WERI-Rb-1 (cell line): ENCODE measurements at regions not wholly inside any gene's neighbourhood (a gene's known extent, or its start where the extent isn't known, plus 50 kb on each side); places are given as distances from the start of the nearest gene placed in this dataset.

Experiments
- DNase-seq: peaks from one replicate; pipeline ENCODE4 v3.0.0-alpha.2; 2020
- H3K27ac ChIP-seq: fragments of 250-450 bp; sonication (Bioruptor Pico); 2 replicates; pipeline ENCODE4 v1.5.1; 2020; ENCODE audit warnings: mild to moderate bottlenecking, moderate library complexity
- H3K27me3 ChIP-seq: fragments of 250-450 bp; sonication (Bioruptor Pico); 2 replicates; pipeline ENCODE4 v1.5.1; 2021; ENCODE audit warnings: mild to moderate bottlenecking, low read depth, moderate library complexity; ENCODE audit not compliant: insufficient read depth, severe bottlenecking
- H3K36me3 ChIP-seq: fragments of 250-450 bp; sonication (Bioruptor Pico); 2 replicates; pipeline ENCODE4 v1.5.1; 2020; ENCODE audit warnings: mild to moderate bottlenecking, moderate library complexity
- H3K4me3 ChIP-seq: 2 replicates; pipeline ENCODE4 v1.5.1; 2011; ENCODE audit warnings: low read depth, mild to moderate bottlenecking, control low read depth, low read length
- H3K9me3 ChIP-seq: fragments of 250-450 bp; sonication (Bioruptor Pico); 2 replicates; pipeline ENCODE4 v1.5.1; 2021; ENCODE audit warnings: mild to moderate bottlenecking, moderate library complexity; ENCODE audit not compliant: severe bottlenecking
- CTCF ChIP-seq: IDR thresholded peaks from 2 replicates; pipeline ENCODE4 v1.5.1; 2011; ENCODE audit warnings: low read depth, mild to moderate bottlenecking, control low read depth, inconsistent platforms, low read length

GRCh38 chr2:136637402-136637801 lies 127.9 kb upstream of the THSD7B start:
- H3K36me3 ChIP-seq, result no peaks in the 10 kb centered on the region
- no peak for DNase-seq
- no peak for TF ChIP-seq CTCF
- no peaks in the 10 kb centered on the region for H3K27me3 ChIP-seq
- H3K4me3 ChIP-seq, result no peak overlapping the region
- no peak overlapping the region for H3K27ac ChIP-seq
- peaks cover 6% of the 10 kb centered on the region for H3K9me3 ChIP-seq

- DNase-seq, result no peak
- peak overlapping the region; percentile 29 for H3K27ac ChIP-seq
- TF ChIP-seq CTCF, result no peak
- no peaks in the 10 kb centered on the region for H3K9me3 ChIP-seq
- H3K27me3 ChIP-seq, result no peaks in the 10 kb centered on the region
- H3K4me3 ChIP-seq, result no peak overlapping the region
- H3K36me3 ChIP-seq, result no peaks in the 10 kb centered on the region
Measured at GRCh38 chr2:136628490-136628889, 136.9 kb upstream of the THSD7B start.

GRCh38 chr2:136613096-136613495 lies 152.2 kb upstream of the THSD7B start:
- no peak overlapping the region for H3K4me3 ChIP-seq
- peak overlapping the region; percentile 63 for H3K27ac ChIP-seq
- TF ChIP-seq CTCF, result no peak
- no peaks in the 10 kb centered on the region for H3K36me3 ChIP-seq
- DNase-seq, result peak; percentile 20
- H3K9me3 ChIP-seq, result peaks cover 4% of the 10 kb centered on the region
- no peaks in the 10 kb centered on the region for H3K27me3 ChIP-seq

GRCh38 chr2:136612079-136612478 lies 153.3 kb upstream of the THSD7B start:
- no peak for TF ChIP-seq CTCF
- Histone ChIP-seq H3K36me3 (no peaks in the 10 kb centered on the region), H3K27me3 (no peaks in the 10 kb centered on the region), H3K27ac (peak overlapping the region; percentile 63), H3K9me3 (peaks cover 4% of the 10 kb centered on the region), H3K4me3 (no peak overlapping the region)
- DNase-seq, result no peak

GRCh38 chr2:136611451-136611850 lies 153.9 kb upstream of the THSD7B start:
- no peak overlapping the region for H3K27ac ChIP-seq
- TF ChIP-seq CTCF, result no peak
- H3K27me3 ChIP-seq, result no peaks in the 10 kb centered on the region
- H3K9me3 ChIP-seq, result peaks cover 4% of the 10 kb centered on the region
- H3K36me3 ChIP-seq, result no peaks in the 10 kb centered on the region
- no peak for DNase-seq
- no peak overlapping the region for H3K4me3 ChIP-seq

- H3K9me3 ChIP-seq, result peaks cover 5% of the 10 kb centered on the region
- H3K36me3 ChIP-seq, result no peaks in the 10 kb centered on the region
- no peaks in the 10 kb centered on the region for H3K27me3 ChIP-seq
- no peak for TF ChIP-seq CTCF
- H3K4me3 ChIP-seq, result no peak overlapping the region
- H3K27ac ChIP-seq, result no peak overlapping the region
- no peak for DNase-seq
Measured at GRCh38 chr2:136582628-136583205, 182.6 kb upstream of the THSD7B start.
